ENCODE measurements at regions not wholly inside any gene's neighbourhood (a gene's known extent, or its start where the extent isn't known, plus 50 kb on each side); places are given as distances from the start of the nearest gene placed in this dataset.

- H2BK20ac ChIP-seq (ENCODE audit: low read depth, low read length) = no peak overlapping the region
- no peak overlapping the region for H2BK120ac ChIP-seq (ENCODE audit: low read depth, low read length)
- no peak overlapping the region for H3K27ac ChIP-seq (ENCODE audit: insufficient read depth, low read length)
- no peak overlapping the region for H3K18ac ChIP-seq (ENCODE audit: low read depth, low read length)
- DNase-seq (no peak), ATAC-seq (ENCODE audit: low read depth) (no peak)
- H3K79me1 ChIP-seq (ENCODE audit: low read depth in 1 of 2, low read length in 2 of 2) = no peaks in the 10 kb centered on the region
- no peak overlapping the region for H3K4me3 ChIP-seq (ENCODE audit: insufficient read depth, low read depth, low read length)
- no peak overlapping the region for H2BK5ac ChIP-seq (ENCODE audit: low read depth, low read length, poor library complexity, severe bottlenecking)
- no peak overlapping the region for H4K91ac ChIP-seq (ENCODE audit: insufficient read depth, low read depth, low read length)
- H3K4ac ChIP-seq (ENCODE audit: low read depth, low read length) = no peak overlapping the region
- H3K4me1 ChIP-seq (ENCODE audit: control insufficient read depth, insufficient read depth, low read length) = no peaks in the 10 kb centered on the region
- no peak overlapping the region for H4K5ac ChIP-seq (ENCODE audit: low read depth, low read length)
- POLR2A ChIA-PET (ENCODE audit: unreplicated experiment) = no interaction called here
- no peak overlapping the region for H2AFZ ChIP-seq (replicated peaks; ENCODE audit: low read length, poor library complexity)
- TF ChIP-seq, protein P1, sequence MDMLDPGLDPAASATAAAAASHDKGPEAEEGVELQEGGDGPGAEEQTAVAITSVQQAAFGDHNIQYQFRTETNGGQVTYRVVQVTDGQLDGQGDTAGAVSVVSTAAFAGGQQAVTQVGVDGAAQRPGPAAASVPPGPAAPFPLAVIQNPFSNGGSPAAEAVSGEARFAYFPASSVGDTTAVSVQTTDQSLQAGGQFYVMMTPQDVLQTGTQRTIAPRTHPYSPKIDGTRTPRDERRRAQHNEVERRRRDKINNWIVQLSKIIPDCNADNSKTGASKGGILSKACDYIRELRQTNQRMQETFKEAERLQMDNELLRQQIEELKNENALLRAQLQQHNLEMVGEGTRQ (IDR thresholded peaks at IDR 0.05; ENCODE audit: low read depth, low read length) = no peak
- TF ChIP-seq, protein P2, sequence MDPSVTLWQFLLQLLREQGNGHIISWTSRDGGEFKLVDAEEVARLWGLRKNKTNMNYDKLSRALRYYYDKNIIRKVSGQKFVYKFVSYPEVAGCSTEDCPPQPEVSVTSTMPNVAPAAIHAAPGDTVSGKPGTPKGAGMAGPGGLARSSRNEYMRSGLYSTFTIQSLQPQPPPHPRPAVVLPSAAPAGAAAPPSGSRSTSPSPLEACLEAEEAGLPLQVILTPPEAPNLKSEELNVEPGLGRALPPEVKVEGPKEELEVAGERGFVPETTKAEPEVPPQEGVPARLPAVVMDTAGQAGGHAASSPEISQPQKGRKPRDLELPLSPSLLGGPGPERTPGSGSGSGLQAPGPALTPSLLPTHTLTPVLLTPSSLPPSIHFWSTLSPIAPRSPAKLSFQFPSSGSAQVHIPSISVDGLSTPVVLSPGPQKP (IDR thresholded peaks at IDR 0.05; ENCODE audit: borderline replicate concordance, low read depth, low read length) = no peak
- in situ Hi-C loops (cut with MboI; ENCODE audit: low sequenced_read_pairs) = no loop called here
- H3K27me3 ChIP-seq (ENCODE audit: control insufficient read depth, insufficient read depth, low read length) = no peaks in the 10 kb centered on the region
- no CpG with 5 or more reads among the region's 3 CpGs for WGBS, 2 experiments (ENCODE audit: extremely low coverage in 2 of 2, insufficient read length in 1 of 2)
- CTCF ChIA-PET = no interaction called here
- no peaks in the 10 kb centered on the region; the same call in 1 of the 2 replicates for H3K9me3 ChIP-seq (ENCODE audit: control insufficient read depth, insufficient read depth, low read length)
- intact Hi-C loops (cut with micrococcal nuclease) = no loop called here
- dilution Hi-C loops (cut with HindIII; ENCODE audit: low sequenced_read_pairs, unreplicated experiment) = no loop called here
- no peaks in the 10 kb centered on the region for H3K9me1 ChIP-seq (ENCODE audit: insufficient read depth, low read length)
- no peak overlapping the region for H3K56ac ChIP-seq (ENCODE audit: extremely low read depth, insufficient read depth, low read length)
- no peak overlapping the region for H3K14ac ChIP-seq (replicated peaks; ENCODE audit: low read depth, low read length)
- no peak overlapping the region for H2BK15ac ChIP-seq (ENCODE audit: low read depth, low read length)
- H3K9ac ChIP-seq (ENCODE audit: low read depth, low read length) = no peak overlapping the region
- H3K23ac ChIP-seq (ENCODE audit: low read depth, low read length) = no peak overlapping the region
- H2AK5ac ChIP-seq (ENCODE audit: low read depth, low read length) = no peak overlapping the region
- no peaks in the 10 kb centered on the region for H3K36me3 ChIP-seq (ENCODE audit: control insufficient read depth, insufficient read depth, low read length)
- no peaks in the 10 kb centered on the region for H4K20me1 ChIP-seq (ENCODE audit: insufficient read depth, low read length)
- H3K4me2 ChIP-seq (ENCODE audit: low read depth, low read length) = no peak overlapping the region
- no peak overlapping the region for H4K8ac ChIP-seq (ENCODE audit: low read depth in 2 of 2, low read length in 2 of 2)
- H2AK9ac ChIP-seq (replicated peaks; ENCODE audit: low read depth, low read length, poor library complexity) = no peak overlapping the region
- BruUV-seq (replicated peaks) = no TSS peak
These were observed 368.9 kb upstream of the ASIC2 start for GRCh38 chr17:33661975-33662374.

Data from IMR-90 (cell line).